GM23338 (cell line): ENCODE measurements at regions not wholly inside any gene's neighbourhood (a gene's known extent, or its start where the extent isn't known, plus 50 kb on each side); places are given as distances from the start of the nearest gene placed in this dataset.

Experiments used
- ATAC-seq: fragments of 200-7000 bp; cut with Tn5 transposase; 3 replicates; pipeline ENCODE4 v1.9.1; 2020
- DNase-seq: peaks from one replicate; pipeline ENCODE4 v3.0.0-alpha.2; 2015; ENCODE audit warnings: low spot score
- H2AFZ ChIP-seq: fragments of 200-600 bp; sonication (generic); 2 replicates; pipeline ENCODE4 v1.8.0; 2016; ENCODE audit warnings: antibody characterized with exemption, mild to moderate bottlenecking, moderate library complexity
- H3F3A ChIP-seq: fragments of 200-600 bp; sonication (generic); replicated peaks from 2 replicates; pipeline ENCODE4 v1.8.0; 2017; ENCODE audit warnings: antibody characterized with exemption, mixed run types, low read depth
- H3K27ac ChIP-seq: fragments of 200-600 bp; sonication (generic); 2 replicates; pipeline ENCODE4 v1.6.1; 2016; ENCODE audit warnings: low read depth
- H3K27me3 ChIP-seq: fragments of 200-600 bp; sonication (generic); 2 replicates; pipeline ENCODE4 v1.8.0; 2016; ENCODE audit warnings: mild to moderate bottlenecking, mixed run types, moderate library complexity; ENCODE audit not compliant: insufficient read depth
- H3K36me3 ChIP-seq: fragments of 200-600 bp; sonication (generic); 2 replicates; pipeline ENCODE4 v1.8.0; 2016; ENCODE audit warnings: mild to moderate bottlenecking; ENCODE audit not compliant: insufficient read depth
- H3K4me1 ChIP-seq: fragments of 200-600 bp; sonication (generic); 2 replicates; pipeline ENCODE4 v1.8.0; 2016; ENCODE audit warnings: mild to moderate bottlenecking, moderate library complexity; ENCODE audit not compliant: insufficient read depth
- H3K4me2 ChIP-seq: fragments of 200-600 bp; sonication (generic); 2 replicates; pipeline ENCODE4 v1.7.1; 2017; ENCODE audit warnings: mixed run types
- H3K4me3 ChIP-seq: fragments of 200-600 bp; sonication (generic); 2 replicates; pipeline ENCODE4 v1.6.1; 2016; ENCODE audit warnings: mixed run types
- H3K79me2 ChIP-seq: fragments of 200-600 bp; sonication (generic); replicated peaks from 2 replicates; pipeline ENCODE4 v1.8.0; 2017; ENCODE audit warnings: mild to moderate bottlenecking; ENCODE audit not compliant: insufficient read depth
- H3K9me2 ChIP-seq: fragments of 200-600 bp; sonication (generic); 2 replicates; pipeline ENCODE4 v1.8.0; 2017; ENCODE audit not compliant: insufficient read depth
- H4K20me1 ChIP-seq: fragments of 200-600 bp; sonication (generic); replicated peaks from 2 replicates; pipeline ENCODE4 v1.8.0; 2017; ENCODE audit warnings: mild to moderate bottlenecking; ENCODE audit not compliant: insufficient read depth
- H3K27ac Mint-ChIP-seq: 2 replicates; pipeline ENCODE4 v1.8.0; 2020; ENCODE audit warnings: inconsistent platforms, mild to moderate bottlenecking, moderate library complexity, mixed read lengths
- H3K27me3 Mint-ChIP-seq: 3 replicates; pipeline ENCODE4 v1.8.0; 2022; ENCODE audit warnings: low read depth, mild to moderate bottlenecking, moderate library complexity, mixed read lengths, inconsistent platforms; ENCODE audit not compliant: insufficient read depth, poor library complexity
- H3K36me3 Mint-ChIP-seq: 3 replicates; pipeline ENCODE4 v1.8.0; 2021; ENCODE audit warnings: low read depth, mild to moderate bottlenecking, inconsistent platforms, moderate library complexity, mixed read lengths
- H3K4me1 Mint-ChIP-seq: 3 replicates; pipeline ENCODE4 v1.8.0; 2020; ENCODE audit warnings: mild to moderate bottlenecking, inconsistent platforms, mixed read lengths
- H3K4me3 Mint-ChIP-seq: 3 replicates; pipeline ENCODE4 v1.8.0; 2021; ENCODE audit warnings: moderate library complexity, mild to moderate bottlenecking, inconsistent platforms, mixed read lengths
- H3K9me3 Mint-ChIP-seq: 3 replicates; pipeline ENCODE4 v1.8.0; 2020; ENCODE audit warnings: moderate library complexity, mild to moderate bottlenecking, inconsistent platforms, mixed read lengths
- CREB1 ChIP-seq: fragments of 250-450 bp; sonication (Bioruptor Pico); IDR thresholded peaks from 2 replicates; pipeline ENCODE4 v1.5.0; 2020; ENCODE audit warnings: low read depth, mild to moderate bottlenecking, moderate library complexity
- CTCF ChIP-seq, 2 experiments: fragments of 200-600 bp in 1 of 2; sonication (generic) in 1 of 2; conservative IDR thresholded peaks; 2 replicates each; pipeline versions ENCODE4 v1.5.1 to v1.6.1; 2016 to 2017; ENCODE audit warnings: antibody characterized with exemption in 2 of 2, low read depth in 2 of 2, mild to moderate bottlenecking in 2 of 2, moderate library complexity in 1 of 2
- ETS1 ChIP-seq: IDR thresholded peaks from 2 replicates; pipeline ENCODE4 v1.6.1; 2016; ENCODE audit warnings: antibody characterized with exemption
- EZH2 ChIP-seq: fragments of 200-600 bp; sonication (generic); IDR thresholded peaks from one replicate; pipeline ENCODE4 v1.8.0; 2017; ENCODE audit warnings: antibody characterized with exemption, mild to moderate bottlenecking, low read depth; ENCODE audit not compliant: unreplicated experiment
- EZH2phosphoT487 ChIP-seq: fragments of 200-600 bp; sonication (generic); IDR thresholded peaks from one replicate; pipeline ENCODE4 v1.8.1; 2018; ENCODE audit warnings: antibody characterized with exemption; ENCODE audit not compliant: unreplicated experiment
- JUNB ChIP-seq: IDR thresholded peaks from one replicate; pipeline ENCODE4 v1.6.1; 2016; ENCODE audit warnings: antibody characterized with exemption; ENCODE audit not compliant: unreplicated experiment
- NANOG ChIP-seq: IDR thresholded peaks from 2 replicates; pipeline ENCODE4 v1.6.1; 2016; ENCODE audit warnings: antibody characterized with exemption, borderline replicate concordance
- POLR2AphosphoS5 ChIP-seq: IDR thresholded peaks from 2 replicates; pipeline ENCODE4 v1.6.1; 2016; ENCODE audit warnings: antibody characterized with exemption, low read depth
- REST ChIP-seq: IDR thresholded peaks from one replicate; pipeline ENCODE4 v1.6.1; 2018; ENCODE audit warnings: antibody characterized with exemption; ENCODE audit not compliant: unreplicated experiment
- STAT1 ChIP-seq: IDR thresholded peaks from one replicate; pipeline ENCODE4 v1.6.1; 2016; ENCODE audit warnings: antibody characterized with exemption; ENCODE audit not compliant: unreplicated experiment
- ZNF114 ChIP-seq: fragments of 250-450 bp; sonication (Bioruptor Pico); IDR thresholded peaks from 2 replicates; pipeline ENCODE4 v1.5.0; 2020; ENCODE audit warnings: mild to moderate bottlenecking, moderate library complexity
- ZNF331 ChIP-seq: fragments of 250-450 bp; sonication (Bioruptor Pico); IDR thresholded peaks from 2 replicates; pipeline ENCODE4 v1.5.0; 2020; ENCODE audit warnings: low read depth, mild to moderate bottlenecking, moderate library complexity
- ZNF462 ChIP-seq: fragments of 250-450 bp; sonication (Bioruptor Pico); IDR thresholded peaks from 2 replicates; pipeline ENCODE4 v1.5.0; 2020; ENCODE audit warnings: mild to moderate bottlenecking, moderate library complexity

- ATAC-seq, result no peak
- no peaks in the 10 kb centered on the region for H3K27me3 ChIP-seq
- TF ChIP-seq ZNF331 (CRISPR knock-in tag) (no peak), CTCF (conservative IDR thresholded peaks at IDR 0.05; ENCODE audit: low read depth in 2 of 2) (no peak), REST (no peak), EZH2phosphoT487 (no peak), ZNF114 (CRISPR knock-in tag) (no peak), ZNF462 (CRISPR knock-in tag) (no peak), STAT1 (no peak), NANOG (no peak), CREB1 (no peak), JUNB (no peak), ETS1 (no peak), POLR2AphosphoS5 (no peak), EZH2 (no peak)
- H3K4me2 ChIP-seq, result no peak overlapping the region
- no peak overlapping the region for H3K4me3 ChIP-seq
- Mint-ChIP-seq H3K4me3 (no peak overlapping the region), H3K4me1 (peaks cover 29% of the 10 kb centered on the region), H3K27ac (no peak overlapping the region), H3K36me3 (no peaks in the 10 kb centered on the region), H3K27me3 (peaks cover 4% of the 10 kb centered on the region), H3K9me3 (peaks cover 5% of the 10 kb centered on the region; the same call in 1 of the 3 replicates)
- DNase-seq, result no peak
- H2AFZ ChIP-seq, result no peak overlapping the region
- no peaks in the 10 kb centered on the region for H4K20me1 ChIP-seq
- H3K36me3 ChIP-seq, result no peaks in the 10 kb centered on the region
- H3K4me1 ChIP-seq, result peaks cover 15% of the 10 kb centered on the region
- H3F3A ChIP-seq, result no peaks in the 10 kb centered on the region
- H3K9me2 ChIP-seq, result 0 out of 2 replicates have a peak, but pooled peaks cover 4% of the 10 kb centered on the region
- H3K27ac ChIP-seq, result no peak overlapping the region
- H3K79me2 ChIP-seq, result no peaks in the 10 kb centered on the region
Observed at GRCh38 chr15:61655881-61656280, 404.4 kb downstream of the VPS13C start.
